ENCODE measurements at regions not wholly inside any gene's neighbourhood (a gene's known extent, or its start where the extent isn't known, plus 50 kb on each side); places are given as distances from the start of the nearest gene placed in this dataset.

- DNase-seq (ENCODE audit: low spot score) = no peak
These were observed 334.5 kb downstream of the SMAD2 start for GRCh38 chr18:47595831-47596501.

DNA sequence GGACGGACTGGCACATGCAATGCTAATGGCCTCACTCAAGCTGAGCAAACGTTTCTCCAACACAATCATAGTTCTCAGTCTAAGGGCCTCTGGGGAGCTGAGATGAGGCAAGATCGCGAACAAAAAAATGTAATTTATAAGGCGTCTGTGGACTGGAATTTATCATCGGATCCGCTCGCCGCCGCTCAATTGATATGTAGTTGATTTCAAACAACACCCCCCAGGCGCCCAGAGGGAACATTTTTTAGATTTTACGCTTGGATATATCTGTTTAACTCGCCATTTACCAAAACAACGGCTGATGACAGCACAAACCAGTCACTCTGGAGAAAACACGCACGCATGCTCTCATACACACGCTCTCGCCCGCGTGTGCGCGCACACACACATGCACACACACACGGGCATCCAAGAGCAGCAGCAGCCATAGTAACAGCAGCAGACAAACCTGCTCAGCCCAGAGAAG is 335.8 kb downstream of the SMAD2 start:
- no peak for DNase-seq (ENCODE audit: low spot score)

GRCh38 chr18:47593744-47594472 is 336.6 kb downstream of the SMAD2 start:
- DNase-seq (ENCODE audit: low spot score) = no peak

- no peak for DNase-seq (ENCODE audit: low spot score)
These were observed 339.0 kb downstream of the SMAD2 start for GRCh38 chr18:47591429-47591828.

DNA sequence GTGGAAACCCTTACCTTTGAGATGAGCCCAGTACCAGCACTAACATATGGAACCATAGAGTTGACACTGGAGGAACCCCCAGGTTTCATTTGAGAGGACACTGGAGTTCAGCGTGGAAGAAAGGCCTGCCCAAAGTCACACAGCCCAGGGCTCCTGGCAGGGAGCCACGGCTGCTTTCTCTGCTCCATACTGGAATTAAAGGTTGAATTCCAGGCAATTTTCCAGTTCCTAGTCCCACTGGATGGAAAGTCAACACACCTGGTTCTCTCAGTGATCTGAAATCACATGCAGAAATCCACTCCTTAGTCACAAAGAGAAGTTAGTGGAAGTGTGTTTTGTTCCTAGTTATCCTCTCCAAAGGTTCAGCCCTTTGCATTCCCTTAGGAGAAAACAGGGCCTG is 336.1 kb upstream of the SKOR2 start:
- no peak for DNase-seq (ENCODE audit: low spot score)

- no peak for DNase-seq (ENCODE audit: low spot score)
These were observed 335.1 kb upstream of the SKOR2 start for GRCh38 chr18:47586418-47587070.

DNA sequence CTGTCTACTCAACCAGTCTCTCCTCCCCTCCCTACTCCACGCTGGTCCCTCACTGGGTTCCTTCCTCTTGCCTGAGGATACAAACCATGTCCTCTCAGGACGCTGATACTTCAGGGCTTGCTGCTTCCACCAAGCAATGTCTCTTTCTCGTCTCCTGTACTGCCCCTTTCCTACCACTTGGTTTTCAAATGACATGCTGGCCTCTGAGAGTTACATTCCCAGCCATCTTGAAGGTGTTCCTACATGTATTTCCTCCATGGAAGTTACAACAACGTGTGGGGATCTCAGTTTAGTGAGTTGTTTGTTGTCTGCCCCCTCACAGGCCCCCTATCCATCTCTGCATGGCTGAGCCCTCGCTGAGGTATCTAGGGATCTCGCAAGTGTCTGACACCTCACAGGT is 334.5 kb upstream of the SKOR2 start:
- no peak for DNase-seq (ENCODE audit: low spot score)

DNA sequence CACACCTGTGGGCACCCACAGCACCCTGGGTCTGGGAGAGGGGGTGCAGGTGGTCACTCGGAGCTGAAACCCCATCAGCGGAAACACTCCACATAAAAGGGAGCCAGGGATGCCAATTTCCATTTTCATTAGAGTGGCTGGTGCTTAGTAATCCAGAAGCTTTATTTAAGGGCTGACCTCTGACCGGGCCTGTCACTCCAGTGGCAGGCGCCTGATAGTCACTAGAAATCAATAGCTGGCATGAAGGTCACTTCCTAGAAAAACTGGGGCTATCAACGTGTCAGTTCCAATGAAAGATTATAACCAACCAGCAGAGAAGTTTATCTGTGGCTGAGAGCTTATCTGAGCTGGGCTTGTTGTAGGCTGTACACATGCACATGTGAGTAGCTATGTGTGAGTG is 333.7 kb upstream of the SKOR2 start:
- DNase-seq (ENCODE audit: low spot score) = no peak

DNA sequence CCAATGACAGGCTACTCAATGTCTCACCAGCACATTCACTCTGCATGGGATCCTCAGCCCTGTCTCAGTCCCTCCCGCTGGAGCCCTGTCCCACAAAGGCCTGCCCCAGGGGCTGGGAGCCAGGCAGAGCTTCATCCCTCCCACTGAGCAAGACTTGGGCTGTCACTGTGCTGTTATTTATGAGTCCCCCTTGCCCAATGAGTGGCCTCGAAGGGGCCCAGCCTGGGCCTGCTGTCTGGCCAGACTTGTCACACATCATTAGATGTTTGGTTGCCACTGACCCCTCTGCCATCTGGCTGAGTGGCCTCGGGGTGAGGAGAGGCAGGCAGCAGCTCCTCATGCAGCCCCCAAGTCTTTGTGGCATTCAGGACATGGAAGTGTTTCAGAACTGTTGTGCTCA is 330.6 kb upstream of the SKOR2 start:
- no peak for DNase-seq (ENCODE audit: low spot score)

- no peak for DNase-seq (ENCODE audit: low spot score)
These were observed 326.1 kb upstream of the SKOR2 start for GRCh38 chr18:47577520-47577919.

DNA sequence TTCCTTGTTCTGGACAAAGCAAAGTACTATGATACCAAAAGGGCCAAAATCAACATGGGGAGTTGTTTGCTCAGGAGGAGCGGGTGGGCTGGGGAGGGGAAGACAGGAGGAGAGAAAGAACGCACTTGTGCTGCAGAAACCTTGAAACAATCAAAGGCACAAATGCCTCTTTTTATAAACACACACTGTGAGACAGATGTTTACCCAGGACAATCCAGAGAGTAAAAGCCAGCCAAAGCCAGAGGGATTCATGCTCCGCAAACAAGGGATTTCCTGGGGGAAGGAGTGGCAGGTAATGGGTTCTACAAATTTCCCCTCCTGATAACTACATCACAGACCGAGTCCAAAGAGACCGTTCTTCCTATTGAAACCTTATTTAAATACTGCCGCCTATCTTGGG is 323.5 kb upstream of the SKOR2 start:
- DNase-seq (ENCODE audit: low spot score) = no peak

GRCh38 chr18:47571957-47572356 is 320.5 kb upstream of the SKOR2 start:
- DNase-seq (ENCODE audit: low spot score) = no peak

DNA sequence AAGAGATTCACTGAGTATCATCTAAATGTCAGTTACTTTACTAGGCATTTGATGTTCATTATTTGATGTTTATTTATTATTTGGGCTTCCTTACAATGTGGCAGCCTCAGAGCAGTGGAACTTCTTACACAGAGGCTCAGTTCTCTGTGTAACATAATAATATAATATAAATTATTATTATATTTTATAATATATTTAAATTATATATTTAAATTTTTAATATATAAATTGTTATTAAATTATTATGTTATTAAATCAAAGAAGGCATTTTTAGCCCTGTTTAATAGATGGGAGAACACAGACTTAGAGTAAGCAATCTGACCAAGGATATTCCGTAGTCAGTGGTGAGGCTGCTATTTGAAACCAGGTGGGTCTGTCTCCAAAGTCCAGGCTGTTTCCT is 315.3 kb upstream of the SKOR2 start:
- no peak for DNase-seq (ENCODE audit: low spot score)

- no peak for DNase-seq (ENCODE audit: low spot score)
These were observed 309.6 kb upstream of the SKOR2 start for GRCh38 chr18:47560723-47561715.

- DNase-seq (ENCODE audit: low spot score) = no peak
These were observed 306.8 kb upstream of the SKOR2 start for GRCh38 chr18:47558110-47558750.

DNA sequence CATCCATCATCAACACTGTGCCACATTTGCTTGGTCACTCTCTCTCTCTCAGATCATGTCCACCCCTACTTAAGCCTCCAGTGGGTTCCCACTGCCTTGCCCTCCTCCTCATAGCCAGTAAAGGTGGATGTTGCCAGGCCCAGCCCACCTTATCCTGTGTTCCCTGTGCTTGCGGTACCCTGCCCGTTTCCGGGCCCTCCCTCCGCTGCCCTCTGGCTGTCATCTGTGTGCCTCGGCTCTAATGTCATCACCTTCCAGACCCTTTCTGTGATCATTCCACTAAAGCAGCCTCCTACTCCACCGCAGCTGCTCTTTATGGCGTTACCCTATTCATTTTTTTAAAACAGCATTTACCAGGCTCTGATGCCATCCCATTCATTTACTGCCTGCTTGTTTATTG is 305.7 kb upstream of the SKOR2 start:
- no peak for DNase-seq (ENCODE audit: low spot score)

- DNase-seq (ENCODE audit: low spot score) = no peak
These were observed 301.3 kb upstream of the SKOR2 start for GRCh38 chr18:47552783-47553182.

DNA sequence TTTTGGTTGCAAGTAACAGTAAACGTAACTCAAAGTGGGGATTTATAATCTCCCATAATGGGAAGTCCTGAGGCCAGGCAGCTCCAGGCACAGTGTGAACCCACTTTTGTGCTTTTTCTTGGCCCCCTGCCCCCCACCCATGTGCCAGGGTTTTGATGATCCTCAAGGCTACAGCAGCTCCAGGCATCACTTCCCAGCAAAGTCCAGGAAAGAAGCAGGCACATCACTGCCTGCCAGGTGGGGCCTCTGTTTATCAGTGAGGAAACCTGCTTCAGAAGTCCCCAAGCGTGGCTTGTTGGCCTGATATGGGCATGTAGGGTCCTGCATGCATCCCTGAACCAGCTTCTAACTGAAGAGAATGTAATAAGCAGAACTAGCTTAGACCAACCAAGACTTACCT is 299.2 kb upstream of the SKOR2 start:
- DNase-seq (ENCODE audit: low spot score) = no peak

DNA sequence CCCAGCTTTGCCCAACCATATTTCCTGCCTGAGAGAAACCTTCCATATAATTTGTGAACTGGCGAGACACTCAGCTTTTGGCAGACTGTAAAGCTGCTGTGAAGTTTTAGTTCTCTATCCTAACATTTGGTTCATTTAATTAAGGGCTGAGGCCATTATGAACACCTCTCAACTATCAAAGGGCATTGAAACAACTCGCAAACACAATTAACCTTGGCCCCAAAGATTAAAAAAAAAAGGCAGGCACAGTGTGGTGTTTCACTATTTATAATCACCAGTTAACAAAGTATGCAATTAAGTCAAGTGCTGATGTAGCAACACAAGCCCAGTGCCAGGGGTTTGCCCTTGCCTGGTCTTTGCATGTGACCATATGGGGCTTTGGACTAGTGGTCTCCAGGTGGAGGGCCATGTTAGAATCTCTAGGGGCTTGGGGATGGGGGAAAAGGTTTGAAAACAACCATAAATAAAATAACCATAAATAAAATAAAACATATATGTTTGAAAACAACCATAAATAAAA is 297.6 kb upstream of the SKOR2 start:
- DNase-seq (ENCODE audit: low spot score) = no peak

- no peak for DNase-seq (ENCODE audit: low spot score)
These were observed 296.2 kb upstream of the SKOR2 start for GRCh38 chr18:47547539-47548202.

- DNase-seq (ENCODE audit: low spot score) = no peak
These were observed 294.2 kb upstream of the SKOR2 start for GRCh38 chr18:47545613-47546012.
